Pancreas (tissue), 10 donors: ENCODE measurements at regions not wholly inside any gene's neighbourhood (a gene's known extent, or its start where the extent isn't known, plus 50 kb on each side); places are given as distances from the start of the nearest gene placed in this dataset.
A peak's percentile ranks its signal among the peaks of the same experiment; 100 is the strongest.

Experiments
- ATAC-seq, 4 donors: fragments of 200-7000 bp; cut with Tn5 transposase; one replicate each; pipeline versions ENCODE4 v1.8.0 to v1.9.1; 2020; ENCODE audit warnings: mild to moderate bottlenecking in 4 of 4, moderate library complexity in 4 of 4
- DNase-seq, 6 donors: peaks; one replicate each; pipeline ENCODE4 v3.0.0-alpha.2; 2020
- FAIRE-seq: peaks from 2 replicates; lab custom pipeline; 2012; peaks lifted over from hg19 to GRCh38; lab: Jason Lieb, UNC
- H3K27ac ChIP-seq, 4 donors: fragments of 200-600 bp; sonication (generic); 1 replicate in 3 of 4; 2 replicates in 1 of 4; pipeline versions ENCODE4 v1.5.0 to v1.8.0; 2020
- H3K27me3 ChIP-seq, 4 donors: fragments of 200-600 bp; one replicate each; pipeline ENCODE4 v1.8.0; 2021
- H3K36me3 ChIP-seq, 3 donors: fragments of 200-600 bp; sonication (generic) in 1 of 3; one replicate each; pipeline versions ENCODE4 v1.5.0 to v1.8.0; 2020 to 2021
- H3K4me1 ChIP-seq, 3 donors: fragments of 200-600 bp; one replicate each; pipeline ENCODE4 v1.8.0; 2021
- H3K4me3 ChIP-seq, 4 donors: fragments of 200-600 bp; sonication (generic) in 2 of 4; one replicate each; pipeline versions ENCODE4 v1.5.0 to v1.8.0; 2020 to 2021
- H3K9me3 ChIP-seq, 4 donors: fragments of 200-600 bp; one replicate each; pipeline ENCODE4 v1.8.0; 2021
- CTCF ChIP-seq, 4 donors: fragments of 200-600 bp; sonication (generic) in 3 of 4; IDR thresholded peaks; one replicate each; pipeline versions ENCODE4 v1.5.0 to v1.8.0; 2021; ENCODE audit warnings: antibody characterized with exemption in 4 of 4
- WGBS, 2 donors: extraction: QIAGEN DNeasy Blood & Tissue Kit; methylation state at CpG; one replicate each; pipeline ENCODE4 v1.1.7; 2013; 5-methylcytosine and 5-hydroxymethylcytosine counted together
- intact Hi-C, 3 donors: fragments of 100-400 bp; cut with DNase I; formaldehyde crosslinking; loops; one replicate each; pipeline versions ENCODE4 v1.11.1 to v1.14.2; 2022
- donor health status: healthy with polysubstance abuse.
- donor health status: DM: no; HTN: no; CAD: no; lungs with moderate emphysema.
- donor health status: DM: no; HTN: no; CAD: no.
- donor health status: control.
- donor health status: control.
- donor health status: Bipolar disorder and iron deficiency.
- donor health status: DM: yes; HTN: yes; CAD: no.
- donor health status: DM: no; HTN: no; CAD: no.
- donor health status: DM: no; HTN: no; CAD: no.
- donor health status: DM: yes; HTN: yes; CAD: no.

- TF ChIP-seq CTCF (IDR thresholded peaks at IDR 0.05), result no peak
- ATAC-seq (no peak), DNase-seq (no peak), FAIRE-seq (no peak)
- intact Hi-C loops, result no loop called here
- Histone ChIP-seq H3K27ac (no peak overlapping the region), H3K9me3 (no peaks in the 10 kb centered on the region), H3K4me1 (no peaks in the 10 kb centered on the region), H3K27me3 (peaks cover 0 to 4% (median 0%) of the 10 kb centered on the region in 4 donors), H3K36me3 (no peaks in the 10 kb centered on the region), H3K4me3 (no peak overlapping the region)
- WGBS, 2 donors, result 11 to 15% methylated on average over 6 of the region's 6 CpGs
Measured at GRCh38 chr10:2936816-2937215, 130.5 kb upstream of the PFKP start.

- Histone ChIP-seq H3K9me3 (no peaks in the 10 kb centered on the region), H3K27me3 (peaks cover 0 to 3% (median 0%) of the 10 kb centered on the region in 4 donors), H3K4me3 (no peak overlapping the region), H3K27ac (no peak overlapping the region), H3K4me1 (no peaks in the 10 kb centered on the region), H3K36me3 (no peaks in the 10 kb centered on the region)
- 69 to 77% methylated on average over 39 of the region's 39 CpGs for WGBS, 2 donors
- intact Hi-C loops, result no loop called here
- ATAC-seq (no peak), FAIRE-seq (no peak), DNase-seq (no peak)
- no peak for TF ChIP-seq CTCF (IDR thresholded peaks at IDR 0.05)
Measured at GRCh38 chr10:2935647-2936386, 131.5 kb upstream of the PFKP start.

GRCh38 chr10:2933924-2934323 is 133.4 kb upstream of the PFKP start:
- 65 to 78% methylated on average over 7 of the region's 7 CpGs for WGBS, 2 donors
- DNase-seq, result no peak

GRCh38 chr10:2933519-2933918 is 133.8 kb upstream of the PFKP start:
- 43 to 44% methylated on average over 3 of the region's 3 CpGs for WGBS, 2 donors
- Histone ChIP-seq H3K9me3 (no peaks in the 10 kb centered on the region), H3K4me3 (no peak overlapping the region), H3K4me1 (no peaks in the 10 kb centered on the region), H3K27me3 (peaks cover 0 to 6% (median 0%) of the 10 kb centered on the region in 4 donors), H3K27ac (no peak overlapping the region), H3K36me3 (no peaks in the 10 kb centered on the region)
- FAIRE-seq, result no peak
- intact Hi-C loops, result no loop called here
- DNase-seq, result no peak
- ATAC-seq, result no peak
- TF ChIP-seq CTCF (IDR thresholded peaks at IDR 0.05), result no peak

More at GRCh38 chr10:2933924-2934323, 133.4 kb upstream of the PFKP start:
- Histone ChIP-seq H3K27ac (no peak overlapping the region), H3K4me1 (no peaks in the 10 kb centered on the region), H3K36me3 (no peaks in the 10 kb centered on the region), H3K4me3 (no peak overlapping the region), H3K27me3 (peaks cover 0 to 6% (median 0%) of the 10 kb centered on the region in 4 donors), H3K9me3 (no peaks in the 10 kb centered on the region)
- FAIRE-seq (no peak), ATAC-seq (no peak)
- TF ChIP-seq CTCF (IDR thresholded peaks at IDR 0.05), result no peak
- intact Hi-C loops, result no loop called here

GRCh38 chr10:2933071-2933470 is 134.3 kb upstream of the PFKP start:
- Histone ChIP-seq H3K36me3 (no peaks in the 10 kb centered on the region), H3K27me3 (peaks cover 0 to 6% (median 0%) of the 10 kb centered on the region in 4 donors), H3K27ac (no peak overlapping the region), H3K4me1 (no peaks in the 10 kb centered on the region), H3K4me3 (no peak overlapping the region), H3K9me3 (no peaks in the 10 kb centered on the region)
- WGBS, 2 donors, result 62 to 70% methylated on average over 10 of the region's 10 CpGs
- DNase-seq (no peak), ATAC-seq (peak in 1 of 4 donors; percentile 32), FAIRE-seq (no peak)
- intact Hi-C loops, result no loop called here
- TF ChIP-seq CTCF (IDR thresholded peaks at IDR 0.05), result no peak
